HG03442 (cell line): ENCODE measurements at regions not wholly inside any gene's neighbourhood (a gene's known extent, or its start where the extent isn't known, plus 50 kb on each side); places are given as distances from the start of the nearest gene placed in this dataset.
A peak's percentile ranks its signal among the peaks of the same experiment; 100 is the strongest.
"Not testable (repeated sequence)": the region's sequence is repeated elsewhere in the genome, so short reads cannot be mapped to it uniquely, and the experiment has no call there.

ENCODE experiments used
- ATAC-seq: cut with Tn5 transposase; IDR thresholded peaks from one replicate; pipeline ENCODE4 v1.9.1; 2021; ENCODE audit warnings: mild to moderate bottlenecking, moderate library complexity; ENCODE audit not compliant: unreplicated experiment

- ATAC-seq: no peak
Measured at GRCh38 chr6:139977887-139978332, 603.5 kb upstream of the CITED2 start.

DNA sequence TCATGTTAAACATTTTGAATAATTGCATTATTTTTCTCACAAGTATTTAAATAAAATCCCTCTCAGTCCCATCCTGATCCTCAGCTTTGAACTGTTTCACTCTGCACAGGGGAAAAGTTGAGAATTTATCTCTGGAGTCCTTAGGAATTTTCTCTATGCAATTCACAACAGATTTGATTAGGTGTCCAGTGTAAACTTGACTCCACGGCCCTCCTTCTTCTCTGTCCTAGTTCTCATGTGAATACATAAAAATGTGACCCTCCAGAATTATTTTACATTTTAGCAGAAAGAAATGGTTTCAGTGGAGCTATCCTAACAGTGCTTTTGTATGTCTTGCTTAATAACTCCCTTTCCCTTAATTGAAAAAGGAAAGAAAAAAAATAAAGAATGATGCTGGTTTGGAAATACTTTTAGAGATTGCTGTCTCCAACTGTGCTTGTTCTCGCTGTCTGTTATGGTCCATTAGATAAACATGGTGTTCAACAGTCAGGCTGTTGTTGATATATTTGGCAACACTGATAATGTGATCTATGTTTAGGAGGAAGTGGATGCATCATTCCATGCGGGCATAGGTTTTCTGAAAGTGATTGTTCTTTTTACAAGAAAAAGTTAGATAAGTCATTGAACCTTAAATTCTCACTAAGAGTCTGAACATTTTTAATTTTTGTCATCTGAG is 599.4 kb upstream of the CITED2 start:
- ATAC-seq: no peak

DNA sequence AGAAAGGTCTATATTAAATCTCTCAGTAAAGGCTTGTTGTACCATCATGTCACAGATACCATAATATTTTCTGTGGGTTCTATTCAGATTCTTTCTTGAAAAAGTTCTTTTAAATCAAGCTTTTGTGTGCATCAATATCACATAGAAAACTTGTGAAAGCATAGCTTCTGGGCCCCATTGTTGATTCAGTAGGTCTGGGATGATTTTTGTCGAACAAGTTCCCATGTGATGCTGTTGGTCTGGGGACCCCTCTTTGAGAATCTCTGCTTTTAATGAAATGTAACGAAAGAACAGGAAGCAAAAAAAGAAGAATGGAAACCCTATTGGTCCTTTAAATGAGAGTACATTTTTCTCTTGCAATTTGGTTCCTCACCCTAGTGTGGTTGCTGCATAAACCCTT is 597.7 kb upstream of the CITED2 start:
- ATAC-seq: no peak

GRCh38 chr6:139970591-139970991 is 596.1 kb upstream of the CITED2 start:
- ATAC-seq: no peak

GRCh38 chr6:139967497-139967896 is 593.0 kb upstream of the CITED2 start:
- no peak for ATAC-seq

DNA sequence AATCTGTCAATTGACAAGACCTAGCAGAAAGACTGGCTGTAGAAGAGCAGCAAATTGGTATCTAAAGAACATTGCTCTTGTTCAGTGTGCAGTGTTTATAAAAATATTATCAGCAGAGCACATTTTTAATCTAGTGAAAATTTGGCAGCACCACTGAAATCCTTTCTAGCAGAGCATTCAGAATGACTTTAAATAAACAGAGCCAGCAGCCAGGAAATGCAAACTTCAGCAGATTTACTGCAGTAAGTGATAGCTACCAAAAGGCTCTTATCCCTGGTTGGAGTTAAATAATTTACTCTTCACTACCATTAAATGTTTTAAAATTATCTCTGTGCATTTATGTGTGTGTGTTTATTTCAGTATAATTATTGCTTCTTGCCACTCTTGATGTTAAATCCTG is 590.9 kb upstream of the CITED2 start:
- ATAC-seq: no peak

DNA sequence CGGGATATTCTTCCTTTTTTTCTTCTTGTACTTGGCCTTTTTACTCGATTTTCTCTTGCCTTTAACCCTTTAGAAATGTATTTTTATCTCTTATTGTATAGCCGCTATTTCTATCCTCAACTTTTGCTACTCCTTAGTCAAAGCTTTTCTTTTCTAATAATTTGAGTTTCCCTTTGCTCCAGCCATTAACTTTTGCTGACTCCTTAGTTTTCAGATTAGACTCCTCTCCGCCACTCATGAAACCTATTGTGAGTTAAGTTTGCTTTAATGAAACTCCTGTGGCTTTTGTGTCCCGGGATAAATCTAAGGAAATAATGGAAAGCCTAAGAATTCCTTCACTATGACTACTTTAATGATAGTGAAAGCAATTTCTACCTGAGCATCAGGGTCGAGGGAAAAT is 590.3 kb upstream of the CITED2 start:
- ATAC-seq: no peak

- no peak for ATAC-seq
Measured at GRCh38 chr6:139962654-139963347, 588.4 kb upstream of the CITED2 start.

DNA sequence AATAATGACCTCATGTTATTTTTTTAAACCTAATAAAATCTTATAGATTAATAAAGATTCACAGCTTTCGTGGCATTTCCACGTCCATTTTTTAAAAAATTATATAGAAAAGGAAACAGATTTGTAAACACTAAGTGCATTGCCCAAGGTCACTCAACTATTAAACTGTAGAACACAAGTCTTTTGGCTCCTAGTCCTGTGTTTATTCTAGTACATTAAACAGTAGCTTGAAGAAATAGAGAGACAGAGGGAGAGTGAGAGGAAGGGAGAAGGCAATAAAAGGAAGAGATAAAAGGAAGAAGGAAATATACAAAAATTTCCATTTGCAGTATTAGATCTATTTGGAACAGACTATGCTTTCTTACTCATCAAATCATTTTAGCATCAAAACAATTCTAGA is 586.7 kb upstream of the CITED2 start:
- ATAC-seq: no peak

DNA sequence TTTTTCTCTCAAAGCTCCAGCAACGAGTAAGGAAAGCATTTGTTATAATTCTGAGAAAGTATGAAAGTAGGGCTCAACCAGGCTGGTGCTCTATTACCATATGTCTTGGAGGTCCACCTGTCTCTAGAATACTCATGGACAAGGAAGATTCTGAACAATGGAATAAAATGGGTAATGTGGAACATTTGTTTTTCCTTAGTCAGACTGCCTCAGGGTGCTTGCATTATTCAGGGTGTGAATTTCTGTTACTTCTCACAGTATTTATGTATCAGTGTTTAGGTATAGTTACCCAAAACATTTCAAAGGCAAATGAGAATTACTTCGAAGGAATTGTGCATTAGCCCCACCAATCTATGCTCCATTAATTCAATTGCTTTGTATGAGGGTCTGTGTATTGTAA is 586.2 kb upstream of the CITED2 start:
- no peak for ATAC-seq

DNA sequence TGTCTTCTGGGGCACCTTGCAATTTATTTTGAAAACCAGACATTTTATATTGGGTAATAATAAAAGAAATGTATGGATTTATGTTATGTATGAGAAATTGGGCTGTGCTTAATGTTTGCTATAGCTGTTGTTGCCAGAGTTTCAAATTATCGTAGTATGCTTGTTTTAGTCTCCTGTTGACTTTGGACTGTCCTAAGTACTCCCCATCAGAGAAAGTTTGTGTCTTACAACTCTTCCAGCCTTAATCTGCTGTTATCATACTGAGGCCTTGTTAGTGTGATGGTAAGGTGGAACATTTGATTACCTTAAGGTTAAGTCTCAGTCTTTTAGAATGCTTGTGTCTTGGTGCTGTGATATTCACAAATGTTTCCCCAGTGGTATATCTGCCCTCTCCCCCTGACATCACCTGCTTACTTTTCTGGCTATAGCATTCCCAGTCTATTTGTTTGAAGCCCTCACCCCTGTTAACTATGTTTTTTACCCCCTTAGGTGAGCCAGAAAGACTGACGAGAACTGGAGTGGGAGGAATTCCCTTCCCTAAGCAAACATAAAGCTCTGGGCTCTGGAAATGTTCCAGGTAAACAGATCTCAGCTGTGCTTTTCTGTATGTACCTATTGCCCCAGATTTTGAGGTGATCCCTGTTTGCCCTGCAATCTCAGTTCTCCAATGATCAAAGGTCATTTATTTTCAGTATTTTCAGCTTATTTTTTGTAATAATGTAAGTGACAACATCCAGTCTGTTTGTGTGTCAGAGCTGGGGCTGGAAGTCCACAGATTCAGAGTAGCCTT is 581.1 kb upstream of the CITED2 start:
- ATAC-seq: no peak

GRCh38 chr6:139954463-139955071 is 580.1 kb upstream of the CITED2 start:
- no peak for ATAC-seq

GRCh38 chr6:139953780-139954179 is 579.3 kb upstream of the CITED2 start:
- ATAC-seq: not testable (repeated sequence)

GRCh38 chr6:139951172-139951571 is 576.7 kb upstream of the CITED2 start:
- no peak for ATAC-seq

GRCh38 chr6:139944976-139945375 is 570.5 kb upstream of the CITED2 start:
- ATAC-seq: no peak

DNA sequence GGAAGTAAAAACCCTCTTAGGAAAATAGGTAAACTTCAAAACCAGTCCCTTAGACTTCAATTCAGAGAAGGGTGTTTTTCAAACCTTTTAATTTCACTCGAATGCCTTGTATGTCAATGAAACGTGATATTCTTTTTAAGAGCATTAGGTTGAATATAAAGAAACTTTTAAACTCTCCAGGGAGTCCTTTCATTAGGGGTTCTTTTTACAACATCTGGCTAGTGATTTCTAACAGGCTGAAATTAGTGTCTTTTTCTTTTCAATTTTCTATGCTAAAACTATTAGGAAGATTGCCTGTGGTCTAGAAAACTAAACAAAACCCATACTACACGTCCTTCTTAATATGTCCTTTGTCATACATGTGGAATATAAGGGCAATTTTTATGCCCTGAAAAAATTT is 569.7 kb upstream of the CITED2 start:
- no peak for ATAC-seq

GRCh38 chr6:139943391-139943790 is 568.9 kb upstream of the CITED2 start:
- no peak for ATAC-seq

- ATAC-seq: no peak
Measured at GRCh38 chr6:139942331-139942730, 567.9 kb upstream of the CITED2 start.

DNA sequence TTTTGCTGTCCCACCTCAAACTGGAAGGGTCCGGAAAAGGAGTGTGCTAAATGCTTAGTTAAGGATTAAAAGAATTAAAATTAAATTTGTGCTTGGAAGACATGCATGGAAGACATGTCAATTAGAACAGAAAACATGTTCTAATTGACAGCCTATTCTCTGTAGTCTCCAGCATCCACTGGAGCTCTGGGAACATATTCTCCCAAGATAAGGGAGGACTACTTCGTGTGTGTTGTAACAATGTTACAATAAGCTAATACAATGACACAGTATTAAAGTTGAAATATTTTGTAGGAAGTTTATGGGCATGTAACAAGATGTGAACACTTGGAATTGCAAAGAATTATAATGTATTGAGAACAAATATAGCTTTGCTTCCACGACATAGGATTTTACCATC is 567.4 kb upstream of the CITED2 start:
- ATAC-seq: no peak

GRCh38 chr6:139940741-139941729 is 566.6 kb upstream of the CITED2 start:
- peak; percentile 99 for ATAC-seq
